ENCODE measurements at regions not wholly inside any gene's neighbourhood (a gene's known extent, or its start where the extent isn't known, plus 50 kb on each side); places are given as distances from the start of the nearest gene placed in this dataset.

- Mint-ChIP-seq H3K36me3 (ENCODE audit: low read depth) (no peaks in the 10 kb centered on the region), H3K27ac (no peak overlapping the region)
Measured at GRCh38 chr2:15718103-15718943, 126.7 kb downstream of the DDX1 start.

GRCh38 chr2:15718944-15719323, 127.3 kb downstream of the DDX1 start:
- no peak for ATAC-seq
- DNase-seq: no peak
- Mint-ChIP-seq H3K4me3 (no peak overlapping the region), H3K4me1 (no peaks in the 10 kb centered on the region), H3K27me3 (peaks cover 9% of the 10 kb centered on the region), H3K27ac (no peak overlapping the region), H3K36me3 (ENCODE audit: low read depth) (no peaks in the 10 kb centered on the region)
- H3K9me3 ChIP-seq (ENCODE audit: control insufficient read depth, low read length, poor library complexity, severe bottlenecking): no peaks in the 10 kb centered on the region

More at GRCh38 chr2:15718103-15718943, 126.7 kb downstream of the DDX1 start:
- no peaks in the 10 kb centered on the region for H3K9me3 ChIP-seq (ENCODE audit: control insufficient read depth, low read length, poor library complexity, severe bottlenecking)
- H3K27me3 Mint-ChIP-seq: peaks cover 5% of the 10 kb centered on the region
- peaks cover 2% of the 10 kb centered on the region for H3K4me1 Mint-ChIP-seq
- H3K4me3 Mint-ChIP-seq: no peak overlapping the region
- DNase-seq: no peak
- ATAC-seq: no peak

DNA sequence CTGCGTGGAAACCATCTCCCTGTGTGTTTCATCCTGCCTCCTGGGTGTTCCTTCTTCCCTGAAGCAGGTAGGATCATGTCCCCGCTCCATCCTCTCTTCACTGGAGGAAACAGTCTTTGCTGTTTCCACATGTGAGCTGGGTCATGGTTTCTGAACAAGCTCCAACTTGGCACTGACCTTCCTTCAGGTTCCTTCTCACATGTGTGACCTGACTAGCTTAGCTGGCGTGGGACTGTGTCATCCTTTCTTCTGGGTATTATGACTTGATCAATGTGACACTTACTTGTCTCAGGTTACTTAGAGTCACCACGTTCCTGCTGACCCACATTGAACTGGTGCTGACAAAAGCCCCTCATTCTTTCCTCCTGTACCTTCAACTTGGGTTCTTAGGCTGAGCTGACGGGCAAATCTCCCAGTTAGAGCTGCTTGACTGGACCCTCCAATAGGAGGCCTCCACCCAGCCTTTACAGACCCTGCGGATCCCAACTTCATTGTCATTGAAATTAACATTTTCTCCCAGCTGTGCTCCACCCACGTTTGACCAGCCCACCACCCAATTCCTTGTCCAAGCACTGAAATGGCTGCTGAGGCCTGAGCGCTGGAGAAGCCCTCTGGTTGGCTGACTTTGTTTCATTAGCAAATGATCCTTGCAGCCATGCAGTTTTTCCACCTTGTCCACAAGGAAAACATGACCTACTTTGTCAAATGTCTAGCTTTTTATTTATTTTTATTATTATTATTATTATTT, 128.1 kb downstream of the DDX1 start:
- Mint-ChIP-seq H3K4me1 (no peaks in the 10 kb centered on the region), H3K27me3 (peaks cover 13% of the 10 kb centered on the region), H3K4me3 (no peak overlapping the region), H3K36me3 (ENCODE audit: low read depth) (no peaks in the 10 kb centered on the region), H3K27ac (no peak overlapping the region)
- no peak for DNase-seq
- ATAC-seq: no peak
- no peaks in the 10 kb centered on the region for H3K9me3 ChIP-seq (ENCODE audit: control insufficient read depth, low read length, poor library complexity, severe bottlenecking)

GRCh38 chr2:15720561-15721307, 129.1 kb downstream of the DDX1 start:
- Mint-ChIP-seq H3K4me1 (no peaks in the 10 kb centered on the region), H3K27me3 (peaks cover 21% of the 10 kb centered on the region), H3K36me3 (ENCODE audit: low read depth) (no peaks in the 10 kb centered on the region), H3K4me3 (no peak overlapping the region), H3K27ac (no peak overlapping the region)
- ATAC-seq: no peak
- no peak for DNase-seq
- H3K9me3 ChIP-seq (ENCODE audit: control insufficient read depth, low read length, poor library complexity, severe bottlenecking): no peaks in the 10 kb centered on the region

DNA sequence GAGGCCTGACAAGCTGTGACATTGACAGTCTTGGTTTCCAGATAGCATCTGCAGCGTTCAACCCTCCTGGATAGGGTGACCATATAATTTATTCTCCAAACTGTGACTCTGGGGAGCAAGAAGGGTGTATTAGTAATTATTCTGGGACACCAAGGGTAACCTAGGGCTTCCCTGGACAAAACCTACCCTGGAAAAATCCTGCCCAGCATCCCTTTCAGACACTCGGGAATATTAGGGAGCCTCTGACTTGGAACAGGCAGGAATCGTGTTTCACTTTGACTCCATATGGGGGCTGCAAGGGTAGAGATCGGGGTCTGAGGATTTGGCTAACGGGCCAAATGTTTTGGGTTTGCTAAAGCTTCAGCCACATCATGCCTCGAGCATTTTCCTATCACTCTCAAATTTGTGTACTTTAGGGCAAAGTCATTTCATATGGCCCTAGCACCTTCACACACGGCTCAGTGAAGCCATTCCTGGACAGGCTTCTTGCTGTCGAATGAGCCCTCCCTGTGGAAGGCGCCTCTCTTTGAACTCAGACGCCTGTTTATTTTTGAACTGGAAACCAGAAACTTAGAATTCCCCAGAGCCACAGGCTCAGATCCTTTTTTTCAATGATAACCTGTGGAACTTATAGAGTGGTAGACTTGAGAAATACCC, 129.9 kb downstream of the DDX1 start:
- H3K27ac Mint-ChIP-seq: no peak overlapping the region
- no peak overlapping the region for H3K4me3 Mint-ChIP-seq
- no peak for DNase-seq
- no peaks in the 10 kb centered on the region for H3K36me3 Mint-ChIP-seq (ENCODE audit: low read depth)
- ATAC-seq: no peak
- H3K27me3 Mint-ChIP-seq: peaks cover 29% of the 10 kb centered on the region
- no peaks in the 10 kb centered on the region for H3K9me3 ChIP-seq (ENCODE audit: control insufficient read depth, low read length, poor library complexity, severe bottlenecking)
- no peaks in the 10 kb centered on the region for H3K4me1 Mint-ChIP-seq

DNA sequence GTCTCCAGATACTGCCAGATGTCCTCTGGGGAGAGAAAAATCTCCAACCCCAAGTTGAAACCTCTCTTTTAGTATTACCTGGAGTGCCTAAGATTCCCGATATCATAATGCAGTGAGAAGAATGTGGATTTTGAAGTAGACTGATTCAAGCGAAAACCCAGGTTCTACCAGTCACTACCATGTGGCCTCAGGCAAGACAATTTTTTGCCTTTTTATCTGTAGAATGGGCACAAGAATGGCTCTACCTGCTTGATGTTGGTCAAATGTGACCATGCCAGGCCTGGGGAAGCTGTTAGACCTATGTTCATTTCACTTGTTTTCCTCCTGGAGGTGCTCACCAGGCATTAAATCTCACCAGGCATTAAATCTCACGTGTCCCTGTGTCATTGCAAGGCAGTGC, 131.3 kb downstream of the DDX1 start:
- no peak overlapping the region for H3K27ac Mint-ChIP-seq
- no peaks in the 10 kb centered on the region for H3K9me3 ChIP-seq (ENCODE audit: control insufficient read depth, low read length, poor library complexity, severe bottlenecking)
- no peaks in the 10 kb centered on the region for H3K36me3 Mint-ChIP-seq (ENCODE audit: low read depth)
- H3K4me3 Mint-ChIP-seq: no peak overlapping the region
- ATAC-seq (no peak), DNase-seq (no peak)
- H3K4me1 Mint-ChIP-seq: no peaks in the 10 kb centered on the region
- H3K27me3 Mint-ChIP-seq: peaks cover 36% of the 10 kb centered on the region

DNA sequence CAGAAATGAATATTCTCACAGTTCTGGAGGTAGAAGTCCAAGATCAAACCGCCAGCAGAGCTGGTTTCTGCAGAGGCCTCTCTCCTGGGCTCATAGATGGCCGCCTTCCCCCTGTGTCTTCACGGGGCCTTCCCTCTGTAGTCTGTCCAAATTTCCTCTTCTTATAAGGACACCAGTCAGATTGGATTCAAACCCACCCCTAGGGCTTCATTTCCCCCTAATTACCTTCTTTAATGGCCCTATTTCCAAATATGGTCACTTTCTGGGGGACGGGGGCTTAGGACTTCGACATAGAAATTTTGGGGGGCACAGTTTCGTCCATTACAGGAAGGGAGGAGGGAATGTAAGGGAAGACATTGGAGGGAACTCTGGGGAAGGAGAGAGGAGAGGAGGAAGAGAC, 132.6 kb downstream of the DDX1 start:
- H3K36me3 Mint-ChIP-seq (ENCODE audit: low read depth): no peaks in the 10 kb centered on the region
- no peaks in the 10 kb centered on the region for H3K4me1 Mint-ChIP-seq
- H3K27ac Mint-ChIP-seq: no peak overlapping the region
- no peak for ATAC-seq
- no peak for DNase-seq
- H3K9me3 ChIP-seq (ENCODE audit: control insufficient read depth, low read length, poor library complexity, severe bottlenecking): no peaks in the 10 kb centered on the region
- no peak overlapping the region for H3K4me3 Mint-ChIP-seq
- peaks cover 38% of the 10 kb centered on the region for H3K27me3 Mint-ChIP-seq

- no peaks in the 10 kb centered on the region for H3K36me3 Mint-ChIP-seq (ENCODE audit: low read depth)
- H3K27ac Mint-ChIP-seq: no peak overlapping the region
- H3K27me3 Mint-ChIP-seq: peaks cover 43% of the 10 kb centered on the region
- H3K4me3 Mint-ChIP-seq: no peak overlapping the region
- no peaks in the 10 kb centered on the region for H3K9me3 ChIP-seq (ENCODE audit: control insufficient read depth, low read length, poor library complexity, severe bottlenecking)
- no peak for ATAC-seq
- no peak for DNase-seq
- no peaks in the 10 kb centered on the region for H3K4me1 Mint-ChIP-seq
Measured at GRCh38 chr2:15725101-15725781, 133.6 kb downstream of the DDX1 start.

DNA sequence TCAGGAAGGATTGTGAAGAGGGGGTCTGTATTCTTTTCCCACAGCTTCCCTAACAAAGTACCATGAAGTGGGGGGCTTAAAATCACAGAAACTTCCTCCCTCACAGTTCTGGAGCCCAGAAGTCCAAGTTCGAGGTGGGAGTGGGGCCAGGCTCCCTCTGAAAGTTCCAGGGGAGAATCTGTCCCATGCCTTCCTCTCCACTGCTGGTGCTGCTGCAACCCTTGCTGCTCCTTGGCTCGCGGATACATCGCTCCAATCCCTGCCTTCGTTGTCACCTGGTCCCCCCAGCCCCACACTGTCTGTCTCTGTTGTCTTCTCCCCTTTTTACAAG, 134.1 kb downstream of the DDX1 start:
- Mint-ChIP-seq H3K27ac (no peak overlapping the region), H3K27me3 (peaks cover 43% of the 10 kb centered on the region), H3K4me1 (no peaks in the 10 kb centered on the region), H3K36me3 (ENCODE audit: low read depth) (no peaks in the 10 kb centered on the region), H3K4me3 (no peak overlapping the region)
- no peaks in the 10 kb centered on the region for H3K9me3 ChIP-seq (ENCODE audit: control insufficient read depth, low read length, poor library complexity, severe bottlenecking)
- no peak for ATAC-seq
- DNase-seq: no peak

DNA sequence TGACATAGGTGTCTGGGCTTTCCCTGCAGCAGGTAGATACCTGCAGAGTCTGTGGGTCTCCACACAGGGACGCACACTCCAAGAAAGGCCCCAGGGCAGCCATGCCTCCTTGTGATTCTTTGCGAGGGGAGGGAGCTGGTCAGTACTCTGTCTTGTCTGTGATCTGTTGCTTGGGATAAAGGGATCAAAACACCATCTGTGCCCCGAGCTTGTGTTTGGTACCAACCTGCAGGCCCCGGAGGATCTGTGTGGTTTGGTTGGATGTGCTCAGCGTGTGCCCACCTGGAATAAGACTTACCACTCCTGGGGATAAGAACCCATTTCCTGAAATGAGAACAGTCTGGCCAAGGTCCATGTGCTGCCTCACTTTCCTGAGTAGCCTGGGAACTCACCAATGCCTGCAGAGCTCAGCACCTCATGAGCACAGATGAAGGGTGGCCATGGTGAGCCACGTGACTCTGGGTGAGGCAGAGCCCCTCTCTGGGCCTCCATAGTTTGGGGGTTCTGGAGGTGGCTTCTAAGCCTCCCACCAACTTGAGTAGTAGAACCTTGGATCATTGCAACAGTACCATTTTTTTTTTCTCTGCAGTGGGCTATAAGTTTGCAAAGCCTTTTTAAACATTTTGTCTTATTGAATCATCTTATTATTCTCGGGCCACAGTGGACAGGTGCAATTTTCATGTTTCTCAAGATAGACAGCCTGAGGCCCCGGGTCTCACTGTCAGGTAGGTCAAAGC, 134.8 kb downstream of the DDX1 start:
- ATAC-seq: no peak
- H3K9me3 ChIP-seq (ENCODE audit: control insufficient read depth, low read length, poor library complexity, severe bottlenecking): no peaks in the 10 kb centered on the region
- Mint-ChIP-seq H3K27me3 (peaks cover 43% of the 10 kb centered on the region), H3K27ac (no peak overlapping the region), H3K4me3 (no peak overlapping the region), H3K36me3 (ENCODE audit: low read depth) (no peaks in the 10 kb centered on the region), H3K4me1 (no peaks in the 10 kb centered on the region)
- no peak for DNase-seq

DNA sequence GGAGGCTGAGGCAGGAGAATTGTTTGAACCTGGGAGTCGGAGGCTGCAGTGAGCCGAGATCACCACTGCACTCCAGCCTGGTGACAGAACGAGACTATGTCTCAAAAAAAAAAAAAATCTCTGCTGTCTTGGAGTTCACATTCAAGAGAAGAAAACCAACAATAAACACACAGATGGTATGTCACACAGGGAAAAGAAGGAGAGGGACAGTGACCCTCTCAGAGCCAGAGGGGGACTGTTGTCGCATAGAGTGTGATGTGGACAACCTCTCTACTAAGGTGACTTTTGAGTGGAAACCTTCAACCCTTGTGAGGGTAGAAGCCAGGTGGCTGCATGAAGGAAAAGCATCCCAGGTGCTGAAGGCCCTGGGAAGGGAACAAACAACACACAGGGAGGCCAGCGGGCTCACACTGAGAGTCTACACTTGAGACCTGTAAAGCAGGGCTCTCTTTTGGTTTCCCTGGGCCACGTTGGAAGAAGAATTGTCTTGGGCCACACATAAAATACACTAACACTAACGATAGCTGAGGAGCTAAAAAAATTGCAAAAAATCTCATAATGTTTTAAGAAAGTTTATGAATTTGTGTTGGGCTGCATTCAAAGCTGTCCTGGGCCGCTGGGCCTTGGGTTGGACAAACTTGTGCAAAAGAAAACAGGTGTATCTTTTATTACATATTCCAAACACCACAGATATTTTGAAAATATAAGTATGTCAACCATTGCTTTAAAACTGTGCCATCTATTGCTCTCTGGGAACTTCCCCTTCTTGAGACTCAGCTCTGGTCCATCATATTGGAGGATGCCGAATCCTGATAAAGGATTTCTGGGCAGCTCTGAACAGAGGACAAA, 136.0 kb downstream of the DDX1 start:
- H3K27me3 Mint-ChIP-seq: peaks cover 51% of the 10 kb centered on the region
- H3K4me1 Mint-ChIP-seq: no peaks in the 10 kb centered on the region
- no peaks in the 10 kb centered on the region for H3K36me3 Mint-ChIP-seq (ENCODE audit: low read depth)
- DNase-seq: no peak
- no peaks in the 10 kb centered on the region for H3K9me3 ChIP-seq (ENCODE audit: control insufficient read depth, low read length, poor library complexity, severe bottlenecking)
- no peak overlapping the region for H3K27ac Mint-ChIP-seq
- no peak for ATAC-seq
- no peak overlapping the region for H3K4me3 Mint-ChIP-seq
